ENCODE measurements at regions not wholly inside any gene's neighbourhood (a gene's known extent, or its start where the extent isn't known, plus 50 kb on each side); places are given as distances from the start of the nearest gene placed in this dataset.

GRCh38 chr20:16877053-16877554 is 128.9 kb downstream of the OTOR start:
- DNase-seq (ENCODE audit: low read depth in 1 of 2, low spot score in 1 of 2), result no peak
- in situ Hi-C loops (cut with HindIII; ENCODE audit: low pct_unique_long_range_greater_than_20kb, low sequenced_read_pairs), result no loop called here
- TF ChIP-seq JUND (IDR thresholded peaks at IDR 0.05; ENCODE audit: low read depth), result no peak

- DNase-seq (ENCODE audit: low read depth in 1 of 2, low spot score in 1 of 2), result no peak
- no peak for TF ChIP-seq JUND (IDR thresholded peaks at IDR 0.05; ENCODE audit: low read depth)
- in situ Hi-C loops (cut with HindIII; ENCODE audit: low pct_unique_long_range_greater_than_20kb, low sequenced_read_pairs), result no loop called here
Measured at GRCh38 chr20:16885746-16886145, 137.6 kb downstream of the OTOR start.

- in situ Hi-C loops (cut with HindIII; ENCODE audit: low pct_unique_long_range_greater_than_20kb, low sequenced_read_pairs), result no loop called here
- TF ChIP-seq JUND (IDR thresholded peaks at IDR 0.05; ENCODE audit: low read depth), result no peak
Measured at GRCh38 chr20:16898433-16898832, 150.3 kb downstream of the OTOR start.

GRCh38 chr20:16902662-16903061 is 154.5 kb downstream of the OTOR start:
- TF ChIP-seq JUND (IDR thresholded peaks at IDR 0.05; ENCODE audit: low read depth), result no peak
- DNase-seq (ENCODE audit: low read depth in 1 of 2, low spot score in 1 of 2), result no peak
- in situ Hi-C loops (cut with HindIII; ENCODE audit: low pct_unique_long_range_greater_than_20kb, low sequenced_read_pairs), result no loop called here

More at GRCh38 chr20:16898433-16898832, 150.3 kb downstream of the OTOR start:
- DNase-seq (ENCODE audit: low read depth in 1 of 2, low spot score in 1 of 2), result no peak

GRCh38 chr20:16904751-16905150 is 156.6 kb downstream of the OTOR start:
- DNase-seq (ENCODE audit: low read depth in 1 of 2, low spot score in 1 of 2), result peak in 1 of 2 experiments; percentile 20
- no peak for TF ChIP-seq JUND (IDR thresholded peaks at IDR 0.05; ENCODE audit: low read depth)
- in situ Hi-C loops (cut with HindIII; ENCODE audit: low pct_unique_long_range_greater_than_20kb, low sequenced_read_pairs), result no loop called here

GRCh38 chr20:16914277-16914676 is 166.1 kb downstream of the OTOR start:
- in situ Hi-C loops (cut with HindIII; ENCODE audit: low pct_unique_long_range_greater_than_20kb, low sequenced_read_pairs), result no loop called here
- TF ChIP-seq JUND (IDR thresholded peaks at IDR 0.05; ENCODE audit: low read depth), result no peak
- DNase-seq (ENCODE audit: low read depth in 1 of 2, low spot score in 1 of 2), result no peak

- in situ Hi-C loops (cut with HindIII; ENCODE audit: low pct_unique_long_range_greater_than_20kb, low sequenced_read_pairs), result no loop called here
- TF ChIP-seq JUND (IDR thresholded peaks at IDR 0.05; ENCODE audit: low read depth), result no peak
- DNase-seq (ENCODE audit: low read depth in 1 of 2, low spot score in 1 of 2), result no peak
Measured at GRCh38 chr20:16916165-16916564, 168.0 kb downstream of the OTOR start.

- in situ Hi-C loops (cut with HindIII; ENCODE audit: low pct_unique_long_range_greater_than_20kb, low sequenced_read_pairs), result no loop called here
- DNase-seq (ENCODE audit: low read depth in 1 of 2, low spot score in 1 of 2), result no peak
- no peak for TF ChIP-seq JUND (IDR thresholded peaks at IDR 0.05; ENCODE audit: low read depth)
Measured at GRCh38 chr20:16917636-16918035, 169.5 kb downstream of the OTOR start.

GRCh38 chr20:16918366-16918765 is 170.2 kb downstream of the OTOR start:
- DNase-seq (ENCODE audit: low read depth in 1 of 2, low spot score in 1 of 2), result no peak
- TF ChIP-seq JUND (IDR thresholded peaks at IDR 0.05; ENCODE audit: low read depth), result no peak
- in situ Hi-C loops (cut with HindIII; ENCODE audit: low pct_unique_long_range_greater_than_20kb, low sequenced_read_pairs), result no loop called here

- in situ Hi-C loops (cut with HindIII; ENCODE audit: low pct_unique_long_range_greater_than_20kb, low sequenced_read_pairs), result no loop called here
- DNase-seq (ENCODE audit: low read depth in 1 of 2, low spot score in 1 of 2), result no peak
- no peak for TF ChIP-seq JUND (IDR thresholded peaks at IDR 0.05; ENCODE audit: low read depth)
Measured at GRCh38 chr20:16919841-16920240, 171.7 kb downstream of the OTOR start.

GRCh38 chr20:16922834-16923233 is 174.7 kb downstream of the OTOR start:
- in situ Hi-C loops (cut with HindIII; ENCODE audit: low pct_unique_long_range_greater_than_20kb, low sequenced_read_pairs), result no loop called here
- no peak for TF ChIP-seq JUND (IDR thresholded peaks at IDR 0.05; ENCODE audit: low read depth)
- DNase-seq (ENCODE audit: low read depth in 1 of 2, low spot score in 1 of 2), result no peak

GRCh38 chr20:16926626-16927430 is 178.7 kb downstream of the OTOR start:
- no peak for TF ChIP-seq JUND (IDR thresholded peaks at IDR 0.05; ENCODE audit: low read depth)
- in situ Hi-C loops (cut with HindIII; ENCODE audit: low pct_unique_long_range_greater_than_20kb, low sequenced_read_pairs), result no loop called here
- DNase-seq (ENCODE audit: low read depth in 1 of 2, low spot score in 1 of 2), result no peak

- in situ Hi-C loops (cut with HindIII; ENCODE audit: low pct_unique_long_range_greater_than_20kb, low sequenced_read_pairs), result no loop called here
- TF ChIP-seq JUND (IDR thresholded peaks at IDR 0.05; ENCODE audit: low read depth), result no peak
- DNase-seq (ENCODE audit: low read depth in 1 of 2, low spot score in 1 of 2), result no peak
Measured at GRCh38 chr20:16929756-16930155, 181.6 kb downstream of the OTOR start.

GRCh38 chr20:16930656-16931055 is 182.5 kb downstream of the OTOR start:
- in situ Hi-C loops (cut with HindIII; ENCODE audit: low pct_unique_long_range_greater_than_20kb, low sequenced_read_pairs), result no loop called here
- TF ChIP-seq JUND (IDR thresholded peaks at IDR 0.05; ENCODE audit: low read depth), result no peak
- no peak for DNase-seq (ENCODE audit: low read depth in 1 of 2, low spot score in 1 of 2)
